Thymus (tissue), 11 donors: ENCODE measurements at regions not wholly inside any gene's neighbourhood (a gene's known extent, or its start where the extent isn't known, plus 50 kb on each side); places are given as distances from the start of the nearest gene placed in this dataset.
"Not testable (repeated sequence)": the region's sequence is repeated elsewhere in the genome, so short reads cannot be mapped to it uniquely, and the experiment has no call there.

Source experiments
- DNase-seq, 9 donors: peaks; one replicate each; pipeline ENCODE4 v3.0.0-alpha.2; 2013; ENCODE audit warnings: low spot score in 9 of 9, low read depth in 6 of 9, missing footprints in 1 of 9
- H3K27ac ChIP-seq, 2 donors: one replicate each; pipeline ENCODE4 v1.5.1; 2013; ENCODE audit warnings: control low read depth in 1 of 2, low read depth in 1 of 2, low read length in 1 of 2, mild to moderate bottlenecking in 1 of 2, moderate library complexity in 1 of 2
- H3K27me3 ChIP-seq, 2 donors: one replicate each; pipeline ENCODE4 v1.5.1; 2013; ENCODE audit warnings: low read length in 1 of 2; ENCODE audit not compliant: control insufficient read depth in 2 of 2, insufficient read depth in 1 of 2
- H3K36me3 ChIP-seq, 2 donors: one replicate each; pipeline ENCODE4 v1.5.1; 2013; ENCODE audit warnings: low read length in 1 of 2, mild to moderate bottlenecking in 1 of 2, moderate library complexity in 1 of 2; ENCODE audit not compliant: control insufficient read depth in 2 of 2, insufficient read depth in 2 of 2
- H3K4me1 ChIP-seq, 2 donors: one replicate each; pipeline ENCODE4 v1.5.1; 2013; ENCODE audit warnings: low read length in 2 of 2; ENCODE audit not compliant: control insufficient read depth in 2 of 2, insufficient read depth in 2 of 2
- H3K4me3 ChIP-seq, 2 donors: one replicate each; pipeline ENCODE4 v1.5.1; 2013; ENCODE audit warnings: low read length in 2 of 2, control low read depth in 1 of 2, mild to moderate bottlenecking in 1 of 2
- H3K9me3 ChIP-seq, 2 donors: one replicate each; pipeline ENCODE4 v1.5.1; 2013; ENCODE audit warnings: low read length in 1 of 2, mild to moderate bottlenecking in 1 of 2; ENCODE audit not compliant: control insufficient read depth in 2 of 2, insufficient read depth in 1 of 2
- WGBS: extraction: QIAGEN DNeasy Blood & Tissue Kit; methylation state at CpG from one replicate; pipeline ENCODE4 v1.1.7; 2013; 5-methylcytosine and 5-hydroxymethylcytosine counted together
- donor health status: healthy.

GRCh38 chr20:40634891-40635290 lies 54.1 kb downstream of the MAFB start:
- H3K9me3 ChIP-seq = no peaks in the 10 kb centered on the region
- DNase-seq = no peak
- WGBS = 75% methylated on average over 3 of the region's 3 CpGs
- no peaks in the 10 kb centered on the region for H3K27me3 ChIP-seq
- H3K4me3 ChIP-seq = no peak overlapping the region
- no peaks in the 10 kb centered on the region for H3K36me3 ChIP-seq
- H3K4me1 ChIP-seq = no peaks in the 10 kb centered on the region
- H3K27ac ChIP-seq = no peak overlapping the region

GRCh38 chr20:40633123-40633850 lies 55.7 kb downstream of the MAFB start:
- H3K36me3 ChIP-seq = no peaks in the 10 kb centered on the region

GRCh38 chr20:40632346-40632976 lies 56.6 kb downstream of the MAFB start:
- no peaks in the 10 kb centered on the region for H3K36me3 ChIP-seq
- no peak for DNase-seq
- H3K27me3 ChIP-seq = no peaks in the 10 kb centered on the region
- H3K27ac ChIP-seq = no peak overlapping the region
- no peaks in the 10 kb centered on the region for H3K4me1 ChIP-seq
- no peak overlapping the region for H3K4me3 ChIP-seq
- WGBS = 92% methylated on average over 10 of the region's 10 CpGs
- no peaks in the 10 kb centered on the region for H3K9me3 ChIP-seq

More at GRCh38 chr20:40633123-40633850, 55.7 kb downstream of the MAFB start:
- Histone ChIP-seq H3K4me1 (no peaks in the 10 kb centered on the region), H3K4me3 (no peak overlapping the region), H3K27me3 (no peaks in the 10 kb centered on the region), H3K9me3 (no peaks in the 10 kb centered on the region), H3K27ac (no peak overlapping the region)
- DNase-seq = no peak
- WGBS = 86% methylated on average over 5 of the region's 5 CpGs

- DNase-seq = no peak
- Histone ChIP-seq H3K36me3 (no peaks in the 10 kb centered on the region), H3K4me3 (no peak overlapping the region), H3K9me3 (no peaks in the 10 kb centered on the region), H3K27ac (no peak overlapping the region), H3K27me3 (no peaks in the 10 kb centered on the region), H3K4me1 (no peaks in the 10 kb centered on the region)
- 93% methylated on average over 10 of the region's 10 CpGs for WGBS
These were observed 57.9 kb downstream of the MAFB start for GRCh38 chr20:40631119-40631631.

- no peaks in the 10 kb centered on the region for H3K9me3 ChIP-seq
- no peaks in the 10 kb centered on the region for H3K27me3 ChIP-seq
- DNase-seq = no peak
- no peaks in the 10 kb centered on the region for H3K4me1 ChIP-seq
- no peaks in the 10 kb centered on the region for H3K36me3 ChIP-seq
- WGBS = 74% methylated on average over 3 of the region's 3 CpGs
- no peak overlapping the region for H3K27ac ChIP-seq
- no peak overlapping the region for H3K4me3 ChIP-seq
These were observed 58.3 kb downstream of the MAFB start for GRCh38 chr20:40630713-40631112.

GRCh38 chr20:40630099-40630498 lies 58.9 kb downstream of the MAFB start:
- H3K27me3 ChIP-seq = no peaks in the 10 kb centered on the region
- 98% methylated on average over 7 of the region's 7 CpGs for WGBS
- H3K4me1 ChIP-seq = no peaks in the 10 kb centered on the region
- H3K9me3 ChIP-seq = no peaks in the 10 kb centered on the region
- H3K4me3 ChIP-seq = no peak overlapping the region
- H3K27ac ChIP-seq = no peak overlapping the region
- DNase-seq = no peak
- H3K36me3 ChIP-seq = no peaks in the 10 kb centered on the region

- Histone ChIP-seq H3K9me3 (no peaks in the 10 kb centered on the region), H3K27me3 (no peaks in the 10 kb centered on the region), H3K4me1 (no peaks in the 10 kb centered on the region), H3K27ac (no peak overlapping the region), H3K4me3 (no peak overlapping the region), H3K36me3 (no peaks in the 10 kb centered on the region)
- WGBS = 88% methylated on average over 10 of the region's 10 CpGs
- DNase-seq = no peak
These were observed 60.2 kb downstream of the MAFB start for GRCh38 chr20:40628877-40629276.

GRCh38 chr20:40619053-40619452 lies 70.0 kb downstream of the MAFB start:
- not testable (repeated sequence) for DNase-seq

GRCh38 chr20:40617594-40617993 lies 71.4 kb downstream of the MAFB start:
- Histone ChIP-seq H3K27ac (no peak overlapping the region), H3K36me3 (no peaks in the 10 kb centered on the region), H3K4me1 (no peaks in the 10 kb centered on the region), H3K27me3 (no peaks in the 10 kb centered on the region), H3K9me3 (no peaks in the 10 kb centered on the region), H3K4me3 (no peak overlapping the region)
- no peak for DNase-seq
- WGBS = 94% methylated on average over 6 of the region's 6 CpGs

More at GRCh38 chr20:40619053-40619452, 70.0 kb downstream of the MAFB start:
- H3K4me3 ChIP-seq, H3K4me1 ChIP-seq, H3K27me3 ChIP-seq, H3K36me3 ChIP-seq, H3K9me3 ChIP-seq, H3K27ac ChIP-seq: not testable (repeated sequence)
- WGBS = 96% methylated on average over 6 of the region's 7 CpGs
